Caco-2 (cell line): ENCODE measurements at regions not wholly inside any gene's neighbourhood (a gene's known extent, or its start where the extent isn't known, plus 50 kb on each side); places are given as distances from the start of the nearest gene placed in this dataset.

Experiments
- BruUV-seq: library from RNA; stranded (reverse); fragments of 400-500 nt; replicated peaks from 2 replicates; lab custom pipeline; 2021; lab: Mats Ljungman, UMichigan
- CTCF ChIA-PET: fragments of 300-600 bp; sonication (Branson Sonifier 250); formaldehyde crosslinking; loops from one replicate; lab custom pipeline; 2022; ENCODE audit warnings: antibody characterized with exemption; lab: Charles Lee
- POLR2A ChIA-PET: fragments of 300-600 bp; sonication (Branson Sonifier 250); formaldehyde crosslinking; loops from one replicate; lab custom pipeline; 2022; ENCODE audit warnings: antibody characterized with exemption; lab: Charles Lee
- DNase-seq, 2 experiments: peaks; one replicate each; pipeline versions ENCODE4 v3.0.0 to v3.0.0-alpha.2; 2020 to 2022
- H3K27me3 ChIP-seq: replicated peaks from 2 replicates; pipeline ENCODE4 v1.6.0; 2011; ENCODE audit warnings: low read length; ENCODE audit not compliant: control insufficient read depth, insufficient read depth
- H3K36me3 ChIP-seq: 2 replicates; pipeline ENCODE4 v1.5.1; 2011; ENCODE audit warnings: low read length; ENCODE audit not compliant: control insufficient read depth, insufficient read depth
- H3K4me1 ChIP-seq: fragments of 250-450 bp; sonication (Bioruptor Pico); 2 replicates; pipeline ENCODE4 v1.5.1; 2020; ENCODE audit warnings: mild to moderate bottlenecking
- H3K4me3 ChIP-seq: 2 replicates; pipeline ENCODE4 v1.5.1; 2011; ENCODE audit warnings: low read depth, mild to moderate bottlenecking, control low read depth, low read length
- H3K9me3 ChIP-seq: fragments of 250-450 bp; sonication (Bioruptor Pico); 2 replicates; pipeline ENCODE4 v1.5.1; 2020; ENCODE audit warnings: mild to moderate bottlenecking, moderate library complexity
- H3K27ac Mint-ChIP-seq: one replicate; pipeline ENCODE4 v1.8.0; 2022; ENCODE audit warnings: mixed read lengths; ENCODE audit not compliant: unreplicated experiment
- H3K27me3 Mint-ChIP-seq: one replicate; pipeline ENCODE4 v1.8.0; 2022; ENCODE audit warnings: mixed read lengths; ENCODE audit not compliant: insufficient read depth, unreplicated experiment
- H3K36me3 Mint-ChIP-seq: one replicate; pipeline ENCODE4 v1.8.0; 2022; ENCODE audit warnings: mild to moderate bottlenecking, mixed read lengths; ENCODE audit not compliant: insufficient read depth, unreplicated experiment
- H3K4me1 Mint-ChIP-seq: one replicate; pipeline ENCODE4 v1.8.0; 2022; ENCODE audit warnings: low read depth, mixed read lengths; ENCODE audit not compliant: unreplicated experiment
- H3K4me3 Mint-ChIP-seq: one replicate; pipeline ENCODE4 v1.8.0; 2022; ENCODE audit warnings: mild to moderate bottlenecking, moderate library complexity, mixed read lengths; ENCODE audit not compliant: unreplicated experiment
- H3K9me3 Mint-ChIP-seq: one replicate; pipeline ENCODE4 v1.8.0; 2022; ENCODE audit warnings: mixed read lengths; ENCODE audit not compliant: unreplicated experiment
- intact Hi-C: fragments of 100-400 bp; cut with micrococcal nuclease; formaldehyde crosslinking; loops from one replicate; pipeline ENCODE4 v1.10.0; 2022; ENCODE audit not compliant: unreplicated experiment
- TF ChIP-seq, protein P1 (sequence below), 2 experiments: fragments of 200-600 bp in 1 of 2; IDR thresholded peaks; 1 replicate in 1 of 2; 2 replicates in 1 of 2; pipeline versions ENCODE4 v1.5.1 to v1.8.0; 2011 to 2022; ENCODE audit warnings: antibody characterized with exemption in 1 of 2, control low read depth in 1 of 2, inconsistent platforms in 1 of 2, low read depth in 1 of 2, low read length in 1 of 2, mild to moderate bottlenecking in 1 of 2, moderate library complexity in 1 of 2; ENCODE audit not compliant: insufficient read depth in 1 of 2, severe bottlenecking in 1 of 2, unreplicated experiment in 1 of 2

DNA sequence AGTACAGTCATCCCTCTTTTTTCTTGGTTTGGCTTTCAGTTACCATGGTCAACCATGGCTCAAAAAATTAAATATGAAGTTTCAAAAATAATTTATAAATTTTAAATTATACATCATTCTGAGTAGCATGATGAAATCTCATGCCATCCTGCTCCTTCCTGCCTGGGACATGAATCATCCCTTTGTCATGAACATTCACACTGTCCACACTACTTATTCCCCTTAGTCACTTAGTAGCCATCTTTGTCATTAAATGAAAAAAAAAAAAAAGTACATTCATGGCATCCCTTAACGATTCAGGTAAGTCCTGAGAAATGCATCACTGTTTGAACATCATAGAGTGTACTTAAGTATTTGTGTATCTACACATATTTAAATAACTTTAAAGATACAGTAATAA is 1046.3 kb downstream of the ROBO2 start:
- no peaks in the 10 kb centered on the region for H3K27me3 ChIP-seq
- no peak overlapping the region for H3K27ac Mint-ChIP-seq
- no peak for DNase-seq
- H3K36me3 ChIP-seq = no peaks in the 10 kb centered on the region
- no peaks in the 10 kb centered on the region for H3K9me3 ChIP-seq
- intact Hi-C loops = no loop called here
- no peak overlapping the region for H3K4me3 Mint-ChIP-seq
- no peak overlapping the region for H3K4me3 ChIP-seq
- peaks cover 4% of the 10 kb centered on the region; the same call in 1 of the 2 replicates for H3K4me1 ChIP-seq
- H3K36me3 Mint-ChIP-seq = no peaks in the 10 kb centered on the region
- BruUV-seq = no TSS peak
- H3K4me1 Mint-ChIP-seq = no peaks in the 10 kb centered on the region
- H3K27me3 Mint-ChIP-seq = no peaks in the 10 kb centered on the region
- ChIA-PET CTCF (no interaction called here), POLR2A (no interaction called here)
- peaks cover 11% of the 10 kb centered on the region for H3K9me3 Mint-ChIP-seq
- TF ChIP-seq, protein P1, sequence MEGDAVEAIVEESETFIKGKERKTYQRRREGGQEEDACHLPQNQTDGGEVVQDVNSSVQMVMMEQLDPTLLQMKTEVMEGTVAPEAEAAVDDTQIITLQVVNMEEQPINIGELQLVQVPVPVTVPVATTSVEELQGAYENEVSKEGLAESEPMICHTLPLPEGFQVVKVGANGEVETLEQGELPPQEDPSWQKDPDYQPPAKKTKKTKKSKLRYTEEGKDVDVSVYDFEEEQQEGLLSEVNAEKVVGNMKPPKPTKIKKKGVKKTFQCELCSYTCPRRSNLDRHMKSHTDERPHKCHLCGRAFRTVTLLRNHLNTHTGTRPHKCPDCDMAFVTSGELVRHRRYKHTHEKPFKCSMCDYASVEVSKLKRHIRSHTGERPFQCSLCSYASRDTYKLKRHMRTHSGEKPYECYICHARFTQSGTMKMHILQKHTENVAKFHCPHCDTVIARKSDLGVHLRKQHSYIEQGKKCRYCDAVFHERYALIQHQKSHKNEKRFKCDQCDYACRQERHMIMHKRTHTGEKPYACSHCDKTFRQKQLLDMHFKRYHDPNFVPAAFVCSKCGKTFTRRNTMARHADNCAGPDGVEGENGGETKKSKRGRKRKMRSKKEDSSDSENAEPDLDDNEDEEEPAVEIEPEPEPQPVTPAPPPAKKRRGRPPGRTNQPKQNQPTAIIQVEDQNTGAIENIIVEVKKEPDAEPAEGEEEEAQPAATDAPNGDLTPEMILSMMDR (IDR thresholded peaks at IDR 0.05; ENCODE audit: insufficient read depth in 1 of 2, low read depth in 1 of 2, low read length in 1 of 2, severe bottlenecking in 1 of 2, unreplicated experiment in 1 of 2) = no peak

DNA sequence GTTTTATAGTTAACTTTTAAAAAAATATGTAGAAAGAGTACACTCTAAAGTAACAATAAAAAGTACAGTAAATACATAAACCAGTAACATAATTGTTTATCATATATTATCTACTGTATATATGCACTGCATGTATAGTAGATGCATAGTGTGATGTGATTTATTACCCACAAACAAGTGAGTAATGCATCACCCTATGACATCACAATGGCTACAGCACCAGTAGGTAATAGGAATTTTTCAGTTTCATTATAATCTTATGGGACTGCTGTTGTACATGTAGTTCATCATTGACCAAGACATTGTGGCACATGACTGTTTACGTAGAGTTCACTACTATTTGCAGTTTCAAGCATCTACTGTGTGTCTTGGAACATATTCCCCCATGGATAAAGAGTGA is 1047.2 kb downstream of the ROBO2 start:
- intact Hi-C loops = no loop called here
- Mint-ChIP-seq H3K27ac (no peak overlapping the region), H3K4me3 (no peak overlapping the region), H3K9me3 (peaks cover 19% of the 10 kb centered on the region), H3K4me1 (peaks cover 7% of the 10 kb centered on the region), H3K36me3 (no peaks in the 10 kb centered on the region), H3K27me3 (no peaks in the 10 kb centered on the region)
- no peak overlapping the region for H3K4me3 ChIP-seq
- H3K9me3 ChIP-seq = no peaks in the 10 kb centered on the region
- H3K4me1 ChIP-seq = peaks cover 12% of the 10 kb centered on the region; the same call in 1 of the 2 replicates
- POLR2A ChIA-PET = no interaction called here
- H3K36me3 ChIP-seq = no peaks in the 10 kb centered on the region
- H3K27me3 ChIP-seq = no peaks in the 10 kb centered on the region
- TF ChIP-seq, protein P1 (IDR thresholded peaks at IDR 0.05; ENCODE audit: insufficient read depth in 1 of 2, low read depth in 1 of 2, low read length in 1 of 2, severe bottlenecking in 1 of 2, unreplicated experiment in 1 of 2) = no peak
- CTCF ChIA-PET = no interaction called here
- DNase-seq = no peak
- BruUV-seq = no TSS peak

GRCh38 chr3:78088006-78088405 is 1048.1 kb downstream of the ROBO2 start:
- BruUV-seq = no TSS peak

More at GRCh38 chr3:78088006-78088405, 1048.1 kb downstream of the ROBO2 start:
- POLR2A ChIA-PET = no interaction called here
- Mint-ChIP-seq H3K9me3 (peaks cover 15% of the 10 kb centered on the region), H3K27me3 (no peaks in the 10 kb centered on the region), H3K4me3 (no peak overlapping the region), H3K4me1 (peaks cover 7% of the 10 kb centered on the region), H3K27ac (no peak overlapping the region), H3K36me3 (no peaks in the 10 kb centered on the region)
- no peak for DNase-seq
- Histone ChIP-seq H3K9me3 (no peaks in the 10 kb centered on the region), H3K36me3 (no peaks in the 10 kb centered on the region), H3K4me1 (peaks cover 15% of the 10 kb centered on the region; the same call in 1 of the 2 replicates), H3K4me3 (no peak overlapping the region), H3K27me3 (no peaks in the 10 kb centered on the region)
- intact Hi-C loops = no loop called here
- TF ChIP-seq, protein P1 (IDR thresholded peaks at IDR 0.05; ENCODE audit: insufficient read depth in 1 of 2, low read depth in 1 of 2, low read length in 1 of 2, severe bottlenecking in 1 of 2, unreplicated experiment in 1 of 2) = no peak
- CTCF ChIA-PET = no interaction called here
